Transverse colon (tissue), 4 donors: ENCODE measurements at regions not wholly inside any gene's neighbourhood (a gene's known extent, or its start where the extent isn't known, plus 50 kb on each side); places are given as distances from the start of the nearest gene placed in this dataset.

Experiments
- DNase-seq: peaks from one replicate; pipeline ENCODE4 v3.0.0-alpha.2; 2019
- H3K27ac ChIP-seq, 4 donors: fragments of 200-600 bp; sonication (generic); 2 replicates each; pipeline ENCODE4 v1.5.1; 2016 to 2018; ENCODE audit warnings: inconsistent platforms in 4 of 4
- H3K27me3 ChIP-seq: fragments of 200-600 bp; sonication (generic); 2 replicates; pipeline ENCODE4 v1.5.1; 2017; ENCODE audit warnings: inconsistent platforms
- H3K36me3 ChIP-seq, 4 donors: fragments of 200-600 bp; sonication (generic); 2 replicates each; pipeline ENCODE4 v1.5.1; 2017 to 2019; ENCODE audit warnings: inconsistent platforms in 4 of 4
- H3K4me1 ChIP-seq, 4 donors: fragments of 200-600 bp; sonication (generic); 2 replicates each; pipeline ENCODE4 v1.5.1; 2017 to 2020; ENCODE audit warnings: inconsistent platforms in 4 of 4
- H3K4me3 ChIP-seq, 4 donors: fragments of 200-600 bp; sonication (generic); 1 replicate in 1 of 4; 2 replicates in 3 of 4; pipeline versions ENCODE4 v1.5.1 to v1.6.1; 2017 to 2019; ENCODE audit warnings: inconsistent platforms in 4 of 4
- H3K9me3 ChIP-seq, 2 donors: fragments of 200-600 bp; sonication (generic); 2 replicates each; pipeline ENCODE4 v1.5.1; 2017 to 2019; ENCODE audit warnings: inconsistent platforms in 2 of 2
- EP300 ChIP-seq: sonication (generic); formaldehyde crosslinking; IDR thresholded peaks from one replicate; pipeline ENCODE4 v1.6.1; 2017; ENCODE audit warnings: antibody characterized with exemption, low read depth
- POLR2A ChIP-seq: fragments of 450-650 bp; IDR thresholded peaks from one replicate; pipeline ENCODE4 v1.6.1; 2016; ENCODE audit warnings: antibody characterized with exemption, mild to moderate bottlenecking, moderate library complexity
- POLR2AphosphoS5 ChIP-seq, 3 donors: sonication (generic); formaldehyde crosslinking; IDR thresholded peaks; one replicate each; pipeline ENCODE4 v1.6.1; 2016; ENCODE audit warnings: antibody characterized with exemption in 3 of 3
- WGBS, 2 donors: methylation state at CpG; one replicate each; pipeline ENCODE4 v1.1.5; 2018; ENCODE audit warnings: low coverage in 1 of 2; 5-methylcytosine and 5-hydroxymethylcytosine counted together
- in situ Hi-C, 4 donors: fragments of 200-750 bp; cut with MboI; loops; one replicate each; pipeline versions ENCODE4 v1.15.0 to v1.15.1; 2017; ENCODE audit warnings: low sequenced_read_pairs in 3 of 4, low pct_ligation_motif_present in 1 of 4, low pct_unique_long_range_greater_than_20kb in 1 of 4
- intact Hi-C: fragments of 100-400 bp; cut with DNase I; formaldehyde crosslinking; loops from one replicate; pipeline ENCODE4 v1.15.1; 2023; ENCODE audit warnings: low total_unique reads
- TF ChIP-seq, protein P1 (sequence below), 5 experiments: fragments of 200-600 bp in 3 of 5; fragments of 450-650 bp in 2 of 5; sonication (generic) in 3 of 5; IDR thresholded peaks; 1 replicate in 2 of 5; 2 replicates in 3 of 5; pipeline ENCODE4 v1.5.1; 2016 to 2017; ENCODE audit warnings: antibody characterized with exemption in 5 of 5, inconsistent platforms in 3 of 5, mild to moderate bottlenecking in 2 of 5, moderate library complexity in 1 of 5

DNA sequence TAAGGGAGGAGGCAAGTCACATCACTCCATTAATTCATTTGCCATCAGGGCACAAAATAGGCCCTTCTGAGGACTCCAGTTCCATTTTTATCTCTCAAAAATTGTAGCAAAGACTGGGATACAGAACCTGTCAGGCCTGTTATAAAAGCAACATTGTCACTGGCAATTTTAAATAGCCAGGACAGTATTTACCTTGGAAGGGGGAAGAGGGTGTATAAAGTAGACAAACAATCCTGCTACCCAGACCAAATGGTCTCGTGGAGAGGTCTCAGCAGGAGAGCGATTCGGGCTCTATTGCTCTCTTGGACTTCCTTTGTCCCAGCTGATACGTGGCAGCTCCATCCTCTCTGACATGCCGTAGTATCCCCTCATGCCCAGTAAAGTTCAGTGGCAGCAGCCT is 740.3 kb upstream of the HS6ST1 start:
- Histone ChIP-seq H3K9me3 (no peaks in the 10 kb centered on the region), H3K4me1 (no peaks in the 10 kb centered on the region), H3K36me3 (no peaks in the 10 kb centered on the region), H3K27me3 (no peaks in the 10 kb centered on the region), H3K27ac (no peak overlapping the region), H3K4me3 (no peak overlapping the region)
- intact Hi-C loops: no loop called here
- in situ Hi-C loops: no loop called here
- no peak for DNase-seq
- WGBS, 2 donors: 64% methylated on average over 5 of the region's 5 CpGs; no CpG with 5 or more reads in 1 of the 2 donors
- TF ChIP-seq POLR2AphosphoS5 (IDR thresholded peaks at IDR 0.05) (no peak), EP300 (no peak), POLR2A (no peak)
- TF ChIP-seq, protein P1, sequence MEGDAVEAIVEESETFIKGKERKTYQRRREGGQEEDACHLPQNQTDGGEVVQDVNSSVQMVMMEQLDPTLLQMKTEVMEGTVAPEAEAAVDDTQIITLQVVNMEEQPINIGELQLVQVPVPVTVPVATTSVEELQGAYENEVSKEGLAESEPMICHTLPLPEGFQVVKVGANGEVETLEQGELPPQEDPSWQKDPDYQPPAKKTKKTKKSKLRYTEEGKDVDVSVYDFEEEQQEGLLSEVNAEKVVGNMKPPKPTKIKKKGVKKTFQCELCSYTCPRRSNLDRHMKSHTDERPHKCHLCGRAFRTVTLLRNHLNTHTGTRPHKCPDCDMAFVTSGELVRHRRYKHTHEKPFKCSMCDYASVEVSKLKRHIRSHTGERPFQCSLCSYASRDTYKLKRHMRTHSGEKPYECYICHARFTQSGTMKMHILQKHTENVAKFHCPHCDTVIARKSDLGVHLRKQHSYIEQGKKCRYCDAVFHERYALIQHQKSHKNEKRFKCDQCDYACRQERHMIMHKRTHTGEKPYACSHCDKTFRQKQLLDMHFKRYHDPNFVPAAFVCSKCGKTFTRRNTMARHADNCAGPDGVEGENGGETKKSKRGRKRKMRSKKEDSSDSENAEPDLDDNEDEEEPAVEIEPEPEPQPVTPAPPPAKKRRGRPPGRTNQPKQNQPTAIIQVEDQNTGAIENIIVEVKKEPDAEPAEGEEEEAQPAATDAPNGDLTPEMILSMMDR (IDR thresholded peaks at IDR 0.05): no peak

DNA sequence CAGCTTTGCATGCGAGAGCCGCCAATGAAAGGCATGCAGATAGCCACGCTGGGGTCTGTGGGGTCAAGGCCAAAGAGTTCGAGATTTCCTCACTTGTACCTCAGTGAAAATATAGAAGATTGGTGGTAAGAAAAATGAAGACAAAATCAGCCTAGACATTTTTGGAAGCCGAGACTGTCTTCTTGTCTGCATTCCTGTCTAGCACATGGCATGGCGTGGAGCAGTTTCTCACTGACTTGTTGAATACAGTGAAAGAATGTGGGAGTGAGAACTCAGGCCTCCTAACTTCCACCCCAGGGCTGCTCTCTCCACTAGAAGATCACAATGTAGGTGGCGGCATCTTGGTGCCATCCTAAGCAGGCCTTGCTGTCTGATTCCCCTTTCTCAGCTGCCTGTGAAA is 740.8 kb upstream of the HS6ST1 start:
- H3K27me3 ChIP-seq: no peaks in the 10 kb centered on the region
- intact Hi-C loops (no loop called here), in situ Hi-C loops (no loop called here)
- TF ChIP-seq, protein P1 (IDR thresholded peaks at IDR 0.05): no peak
- TF ChIP-seq EP300: no peak
- no peak for TF ChIP-seq POLR2A
- TF ChIP-seq POLR2AphosphoS5 (IDR thresholded peaks at IDR 0.05): no peak
- H3K9me3 ChIP-seq: no peaks in the 10 kb centered on the region
- no peak overlapping the region for H3K4me3 ChIP-seq
- H3K27ac ChIP-seq: no peak overlapping the region
- DNase-seq: no peak
- H3K4me1 ChIP-seq: no peaks in the 10 kb centered on the region
- 83% methylated on average over 5 to 7 of the region's 7 CpGs for WGBS, 2 donors
- H3K36me3 ChIP-seq: no peaks in the 10 kb centered on the region

DNA sequence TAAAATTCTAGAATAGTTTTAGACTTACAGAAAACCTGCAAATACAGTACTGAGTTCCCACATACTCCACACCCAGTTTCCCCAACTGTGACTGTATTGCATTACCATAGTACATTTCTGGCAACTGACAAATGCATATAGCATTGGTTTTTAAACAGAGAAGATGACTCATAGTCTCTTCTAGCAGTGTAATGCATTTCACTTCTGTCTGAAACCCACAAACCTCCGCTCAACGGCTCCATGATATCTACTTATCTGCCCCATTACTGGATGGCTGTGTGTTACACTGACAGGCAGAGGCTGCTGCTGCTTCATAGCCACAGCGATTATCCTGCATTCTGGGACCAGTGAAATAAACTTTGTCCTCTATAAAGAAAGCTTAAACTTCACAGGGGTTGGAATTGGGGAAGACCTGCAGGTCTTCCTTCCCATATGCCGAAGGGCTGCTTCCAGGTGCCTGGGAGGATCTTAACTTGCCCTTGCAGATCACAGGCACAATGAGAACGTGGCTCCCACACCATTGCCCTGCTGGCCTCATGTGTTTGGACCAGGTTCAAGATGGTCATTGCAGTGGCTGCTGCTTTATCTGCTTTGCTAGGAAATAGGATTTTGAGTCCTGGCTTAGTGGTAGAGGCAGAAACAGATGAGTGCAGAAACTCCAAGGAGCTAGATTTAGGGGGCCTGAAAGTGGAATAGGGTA is 742.6 kb upstream of the HS6ST1 start:
- no peak overlapping the region for H3K27ac ChIP-seq
- no peaks in the 10 kb centered on the region for H3K4me1 ChIP-seq
- intact Hi-C loops: no loop called here
- no peaks in the 10 kb centered on the region for H3K9me3 ChIP-seq
- in situ Hi-C loops: no loop called here
- no peak for DNase-seq
- no peak overlapping the region for H3K4me3 ChIP-seq
- H3K27me3 ChIP-seq: no peaks in the 10 kb centered on the region
- WGBS, 2 donors: 57 to 74% methylated on average over 2 to 5 of the region's 5 CpGs
- H3K36me3 ChIP-seq: no peaks in the 10 kb centered on the region
- no peak for TF ChIP-seq POLR2AphosphoS5 (IDR thresholded peaks at IDR 0.05)
- no peak for TF ChIP-seq EP300
- TF ChIP-seq, protein P1 (IDR thresholded peaks at IDR 0.05): no peak
- TF ChIP-seq POLR2A: no peak

DNA sequence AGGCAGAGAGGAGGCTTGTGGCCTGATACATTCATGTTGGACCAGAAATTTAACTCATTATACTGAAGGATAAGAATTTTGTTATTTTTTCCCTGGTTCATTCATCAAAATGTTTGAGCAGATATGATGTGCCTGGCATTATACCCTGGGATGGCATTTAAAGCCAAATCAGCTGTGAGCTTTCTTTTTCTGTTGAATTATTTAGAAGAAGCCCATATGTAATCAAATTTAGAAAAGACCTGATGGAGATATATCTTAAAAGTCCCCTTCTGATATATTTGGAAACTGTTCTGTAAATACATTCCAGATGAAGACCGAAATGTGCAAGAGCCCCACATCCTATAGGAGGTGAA is 743.1 kb upstream of the HS6ST1 start:
- in situ Hi-C loops (no loop called here), intact Hi-C loops (no loop called here)
- Histone ChIP-seq H3K27ac (no peak overlapping the region), H3K27me3 (no peaks in the 10 kb centered on the region), H3K4me3 (no peak overlapping the region), H3K36me3 (no peaks in the 10 kb centered on the region), H3K9me3 (no peaks in the 10 kb centered on the region), H3K4me1 (no peaks in the 10 kb centered on the region)
- 46% methylated on average over 1 of the region's 1 CpG; no CpG with 5 or more reads in 1 of the 2 donors for WGBS, 2 donors
- TF ChIP-seq POLR2AphosphoS5 (IDR thresholded peaks at IDR 0.05): no peak
- no peak for TF ChIP-seq POLR2A
- TF ChIP-seq EP300: no peak
- TF ChIP-seq, protein P1 (IDR thresholded peaks at IDR 0.05): no peak
- no peak for DNase-seq
